ENCODE measurements at regions not wholly inside any gene's neighbourhood (a gene's known extent, or its start where the extent isn't known, plus 50 kb on each side); places are given as distances from the start of the nearest gene placed in this dataset.
"Not testable (repeated sequence)": the region's sequence is repeated elsewhere in the genome, so short reads cannot be mapped to it uniquely, and the experiment has no call there.

DNA sequence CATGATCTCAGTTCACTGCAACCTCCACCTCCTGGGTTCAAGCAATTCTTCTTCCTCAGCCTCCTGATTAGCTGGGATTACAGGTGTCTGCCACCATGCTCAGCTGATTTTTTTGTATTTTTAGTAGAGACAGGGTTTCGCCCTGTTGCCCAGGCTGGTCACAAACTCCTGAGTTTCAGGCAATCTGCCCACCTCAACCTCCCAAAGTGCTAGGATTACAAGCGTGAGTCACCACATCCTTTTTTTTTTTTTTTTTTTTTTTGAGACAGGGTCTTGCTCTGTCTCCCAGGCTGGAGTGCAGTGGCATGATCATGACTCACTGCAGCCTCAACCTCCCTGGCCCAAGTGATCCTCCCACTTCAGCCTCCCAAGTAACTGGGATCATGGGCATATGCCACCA, 298.9 kb downstream of the SPRY1 start:
- H3K36me3 Mint-ChIP-seq; H3K4me1 Mint-ChIP-seq (ENCODE audit: low read depth); H3K9me3 Mint-ChIP-seq (ENCODE audit: low read depth); H3K4me3 Mint-ChIP-seq; H3K27me3 Mint-ChIP-seq; H3K27ac Mint-ChIP-seq: not testable (repeated sequence)

DNA sequence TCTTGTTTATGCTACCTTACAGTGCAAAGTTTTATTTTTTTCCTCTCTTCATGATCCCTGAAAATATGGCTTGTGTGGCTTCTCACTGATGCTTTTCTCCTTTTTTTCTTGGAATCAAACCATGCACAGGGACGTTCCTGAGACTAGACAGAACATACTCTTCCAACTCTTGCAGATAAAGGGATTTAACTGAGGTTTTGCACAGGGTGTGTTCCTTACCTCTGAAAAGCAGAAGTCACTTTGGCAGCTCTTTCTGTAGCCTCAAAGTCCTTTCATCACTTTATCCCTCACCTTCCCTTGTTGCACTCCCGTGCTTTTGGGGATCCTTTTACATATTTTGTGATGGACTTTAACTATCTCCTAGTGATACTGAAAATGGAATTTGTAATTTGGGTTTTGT, 300.1 kb downstream of the SPRY1 start:
- Mint-ChIP-seq H3K27ac (no peak overlapping the region), H3K4me1 (ENCODE audit: low read depth) (no peaks in the 10 kb centered on the region), H3K36me3 (no peaks in the 10 kb centered on the region), H3K9me3 (ENCODE audit: low read depth) (no peaks in the 10 kb centered on the region), H3K4me3 (no peak overlapping the region), H3K27me3 (no peaks in the 10 kb centered on the region)

DNA sequence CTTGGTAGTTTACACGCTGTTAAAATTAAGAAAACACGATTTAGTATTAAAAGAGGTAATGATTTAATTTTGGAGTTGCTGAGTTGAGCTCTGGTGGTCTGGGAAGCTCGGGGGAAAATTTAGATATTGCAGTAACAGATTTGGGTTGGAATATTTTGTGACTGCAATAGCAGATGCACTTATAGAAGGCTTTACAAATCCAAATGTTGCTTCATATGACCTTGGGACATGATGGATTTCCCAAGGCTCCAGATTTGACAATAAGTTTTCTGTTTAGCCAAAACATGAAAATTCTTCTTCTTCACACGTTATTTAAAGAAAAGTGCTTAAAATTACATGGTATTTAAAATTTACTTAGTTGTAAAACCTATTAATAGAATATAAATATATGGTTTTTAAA, 302.0 kb downstream of the SPRY1 start:
- H3K36me3 Mint-ChIP-seq, result no peaks in the 10 kb centered on the region
- no peaks in the 10 kb centered on the region for H3K27me3 Mint-ChIP-seq
- H3K4me3 Mint-ChIP-seq, result no peak overlapping the region
- H3K27ac Mint-ChIP-seq, result no peak overlapping the region
- no peaks in the 10 kb centered on the region for H3K9me3 Mint-ChIP-seq (ENCODE audit: low read depth)
- no peaks in the 10 kb centered on the region for H3K4me1 Mint-ChIP-seq (ENCODE audit: low read depth)

GRCh38 chr4:123699880-123700771, 303.5 kb downstream of the SPRY1 start:
- Mint-ChIP-seq H3K36me3 (no peaks in the 10 kb centered on the region), H3K9me3 (ENCODE audit: low read depth) (no peaks in the 10 kb centered on the region), H3K4me1 (ENCODE audit: low read depth) (no peaks in the 10 kb centered on the region), H3K27ac (no peak overlapping the region), H3K27me3 (no peaks in the 10 kb centered on the region), H3K4me3 (no peak overlapping the region)

- Mint-ChIP-seq H3K27ac (no peak overlapping the region), H3K4me1 (ENCODE audit: low read depth) (no peaks in the 10 kb centered on the region), H3K36me3 (no peaks in the 10 kb centered on the region), H3K9me3 (ENCODE audit: low read depth) (no peaks in the 10 kb centered on the region), H3K4me3 (no peak overlapping the region), H3K27me3 (peaks cover 3% of the 10 kb centered on the region)
These were observed 304.6 kb downstream of the SPRY1 start for GRCh38 chr4:123701131-123701575.

- Mint-ChIP-seq H3K9me3 (ENCODE audit: low read depth) (no peaks in the 10 kb centered on the region), H3K27me3 (peaks cover 5% of the 10 kb centered on the region), H3K4me3 (no peak overlapping the region), H3K36me3 (peaks cover 4% of the 10 kb centered on the region), H3K27ac (no peak overlapping the region), H3K4me1 (ENCODE audit: low read depth) (no peaks in the 10 kb centered on the region)
These were observed 308.8 kb downstream of the SPRY1 start for GRCh38 chr4:123705419-123705818.

DNA sequence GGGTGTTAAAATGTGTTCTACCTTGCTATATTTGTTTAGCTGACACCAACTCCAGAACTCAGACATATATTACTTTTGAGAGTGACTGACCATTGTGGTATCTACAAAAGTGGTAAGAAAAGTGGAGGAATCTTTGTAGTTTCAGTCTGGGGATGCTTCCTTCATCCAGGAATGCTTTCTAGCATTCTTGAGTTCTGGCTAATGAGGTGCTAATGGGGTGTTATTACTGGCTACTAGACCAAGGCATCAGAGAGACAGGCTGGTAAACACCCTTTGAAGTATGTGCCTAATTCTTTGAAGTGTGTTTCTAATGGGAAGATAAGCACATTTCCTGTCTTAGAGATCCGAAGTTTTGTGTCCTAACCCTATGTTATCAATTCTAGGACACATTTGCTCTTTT, 310.4 kb downstream of the SPRY1 start:
- Mint-ChIP-seq H3K4me3 (no peak overlapping the region), H3K27ac (no peak overlapping the region), H3K27me3 (peaks cover 5% of the 10 kb centered on the region), H3K36me3 (peaks cover 4% of the 10 kb centered on the region), H3K4me1 (ENCODE audit: low read depth) (no peaks in the 10 kb centered on the region), H3K9me3 (ENCODE audit: low read depth) (no peaks in the 10 kb centered on the region)

- no peak overlapping the region for H3K27ac Mint-ChIP-seq
- H3K9me3 Mint-ChIP-seq (ENCODE audit: low read depth), result no peaks in the 10 kb centered on the region
- peaks cover 4% of the 10 kb centered on the region for H3K36me3 Mint-ChIP-seq
- H3K4me1 Mint-ChIP-seq (ENCODE audit: low read depth), result no peaks in the 10 kb centered on the region
- H3K27me3 Mint-ChIP-seq, result peaks cover 5% of the 10 kb centered on the region
- no peak overlapping the region for H3K4me3 Mint-ChIP-seq
These were observed 312.3 kb downstream of the SPRY1 start for GRCh38 chr4:123708902-123709301.

DNA sequence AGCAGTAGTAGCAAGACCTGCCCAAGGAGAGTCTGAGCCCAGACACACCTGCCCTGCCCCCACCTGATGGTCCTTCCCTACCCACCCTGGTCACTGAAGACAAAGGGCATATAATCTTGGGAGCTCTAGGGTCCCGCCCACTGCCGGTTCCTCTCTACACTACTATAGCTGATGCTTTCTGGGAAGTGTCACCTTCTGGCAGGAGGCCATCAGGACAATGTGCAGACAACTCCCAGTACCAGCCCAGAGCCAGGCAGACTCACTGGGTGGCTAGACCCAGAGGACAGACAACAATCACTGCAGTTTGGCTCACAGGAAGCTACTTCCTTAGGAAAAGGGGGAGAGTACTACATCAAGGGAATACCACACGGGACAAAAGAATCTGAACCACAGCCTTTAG, 312.7 kb downstream of the SPRY1 start:
- no peaks in the 10 kb centered on the region for H3K4me1 Mint-ChIP-seq (ENCODE audit: low read depth)
- H3K4me3 Mint-ChIP-seq, result no peak overlapping the region
- no peak overlapping the region for H3K27ac Mint-ChIP-seq
- H3K36me3 Mint-ChIP-seq, result peaks cover 4% of the 10 kb centered on the region
- peaks cover 3% of the 10 kb centered on the region for H3K9me3 Mint-ChIP-seq (ENCODE audit: low read depth)
- H3K27me3 Mint-ChIP-seq, result peaks cover 5% of the 10 kb centered on the region

GRCh38 chr4:123731035-123731434, 334.4 kb downstream of the SPRY1 start:
- Mint-ChIP-seq H3K9me3 (ENCODE audit: low read depth) (no peaks in the 10 kb centered on the region), H3K4me3 (no peak overlapping the region), H3K4me1 (ENCODE audit: low read depth) (no peaks in the 10 kb centered on the region), H3K27ac (no peak overlapping the region), H3K27me3 (no peaks in the 10 kb centered on the region), H3K36me3 (no peaks in the 10 kb centered on the region)

DNA sequence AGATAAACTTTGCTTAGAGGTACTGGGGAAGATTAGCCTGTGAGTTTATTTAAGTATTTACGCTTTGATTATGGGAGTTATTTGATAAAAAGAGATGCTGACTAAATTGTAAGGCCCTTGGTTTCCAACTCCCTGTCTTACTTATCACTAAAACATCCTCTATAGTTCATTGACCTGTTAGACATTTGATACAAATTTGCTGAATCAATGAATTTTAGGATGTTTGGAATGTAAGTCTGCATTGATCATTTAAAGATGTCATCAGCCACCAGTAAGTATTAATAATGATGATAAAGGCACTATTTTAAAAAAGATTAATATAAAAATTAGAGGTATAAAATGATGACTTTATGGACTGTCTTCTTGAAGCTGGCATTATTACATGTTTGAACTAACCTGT, 340.6 kb downstream of the SPRY1 start:
- H3K27me3 Mint-ChIP-seq, result no peaks in the 10 kb centered on the region
- no peaks in the 10 kb centered on the region for H3K4me1 Mint-ChIP-seq (ENCODE audit: low read depth)
- no peaks in the 10 kb centered on the region for H3K36me3 Mint-ChIP-seq
- no peak overlapping the region for H3K27ac Mint-ChIP-seq
- no peaks in the 10 kb centered on the region for H3K9me3 Mint-ChIP-seq (ENCODE audit: low read depth)
- no peak overlapping the region for H3K4me3 Mint-ChIP-seq

DNA sequence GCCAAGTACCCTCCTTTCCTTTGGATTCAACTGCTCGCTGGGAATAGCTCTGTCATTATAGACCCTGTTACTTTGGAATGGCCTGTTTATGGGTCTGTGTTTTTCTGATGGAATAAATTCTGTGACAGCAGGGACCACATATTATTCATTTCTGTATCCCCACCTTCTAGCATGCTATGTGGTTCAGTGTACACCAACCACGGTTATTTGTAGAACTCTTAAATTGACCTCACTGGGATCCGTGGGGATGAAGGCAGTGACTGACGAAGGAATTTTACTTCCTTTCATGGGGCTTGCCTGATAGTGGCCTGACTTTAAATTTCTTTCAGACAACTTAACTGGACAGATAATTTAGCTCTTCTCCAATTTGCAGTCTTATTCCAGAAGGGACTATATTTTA, 343.2 kb downstream of the SPRY1 start:
- Mint-ChIP-seq H3K4me1 (ENCODE audit: low read depth) (no peaks in the 10 kb centered on the region), H3K4me3 (no peak overlapping the region), H3K9me3 (ENCODE audit: low read depth) (no peaks in the 10 kb centered on the region), H3K27ac (no peak overlapping the region), H3K27me3 (peaks cover 2% of the 10 kb centered on the region), H3K36me3 (no peaks in the 10 kb centered on the region)

- Mint-ChIP-seq H3K36me3 (no peaks in the 10 kb centered on the region), H3K4me3 (no peak overlapping the region), H3K9me3 (ENCODE audit: low read depth) (no peaks in the 10 kb centered on the region), H3K27ac (no peak overlapping the region), H3K27me3 (peaks cover 2% of the 10 kb centered on the region), H3K4me1 (ENCODE audit: low read depth) (no peaks in the 10 kb centered on the region)
These were observed 343.6 kb downstream of the SPRY1 start for GRCh38 chr4:123740236-123740635.

DNA sequence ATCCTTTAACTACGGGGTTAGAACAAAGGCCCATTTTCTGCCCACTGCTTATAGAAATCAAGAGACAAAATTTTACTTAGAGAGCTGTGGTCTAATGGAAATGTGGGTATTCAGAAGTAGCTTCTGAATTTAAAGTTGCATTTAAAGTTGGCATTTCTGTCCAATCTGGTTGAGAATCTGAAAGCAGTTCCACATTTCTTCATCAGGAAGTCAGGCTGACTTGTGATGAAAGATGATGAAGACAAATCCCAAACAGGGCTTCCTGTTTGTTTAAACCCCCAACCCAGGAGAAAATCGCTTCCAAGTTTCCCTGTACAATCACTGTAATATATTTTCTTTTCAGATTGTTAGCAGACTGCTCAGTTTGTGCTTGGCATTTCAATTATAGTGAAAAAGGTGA, 345.3 kb downstream of the SPRY1 start:
- peaks cover 2% of the 10 kb centered on the region for H3K27me3 Mint-ChIP-seq
- no peak overlapping the region for H3K4me3 Mint-ChIP-seq
- H3K27ac Mint-ChIP-seq, result no peak overlapping the region
- peaks cover 2% of the 10 kb centered on the region for H3K4me1 Mint-ChIP-seq (ENCODE audit: low read depth)
- H3K36me3 Mint-ChIP-seq, result no peaks in the 10 kb centered on the region
- H3K9me3 Mint-ChIP-seq (ENCODE audit: low read depth), result no peaks in the 10 kb centered on the region

GRCh38 chr4:123743848-123744247, 347.3 kb downstream of the SPRY1 start:
- Mint-ChIP-seq H3K9me3 (ENCODE audit: low read depth) (no peaks in the 10 kb centered on the region), H3K36me3 (no peaks in the 10 kb centered on the region), H3K4me1 (ENCODE audit: low read depth) (peaks cover 2% of the 10 kb centered on the region), H3K27me3 (peaks cover 6% of the 10 kb centered on the region), H3K4me3 (no peak overlapping the region), H3K27ac (no peak overlapping the region)

- Mint-ChIP-seq H3K27ac (no peak overlapping the region), H3K9me3 (ENCODE audit: low read depth) (no peaks in the 10 kb centered on the region), H3K4me1 (ENCODE audit: low read depth) (peaks cover 2% of the 10 kb centered on the region), H3K27me3 (peaks cover 6% of the 10 kb centered on the region), H3K4me3 (no peak overlapping the region), H3K36me3 (no peaks in the 10 kb centered on the region)
These were observed 348.2 kb downstream of the SPRY1 start for GRCh38 chr4:123744664-123745290.

All from activated naive CD8-positive, alpha-beta T cell (primary cell).